Right lobe of liver (tissue), 6 donors: ENCODE measurements at regions not wholly inside any gene's neighbourhood (a gene's known extent, or its start where the extent isn't known, plus 50 kb on each side); places are given as distances from the start of the nearest gene placed in this dataset.

Source experiments
- ATAC-seq, 4 donors: fragments of 200-7000 bp; cut with Tn5 transposase; one replicate each; pipeline ENCODE4 v1.9.1; 2020; ENCODE audit warnings: mild to moderate bottlenecking in 4 of 4, moderate library complexity in 4 of 4
- DNase-seq, 3 donors: peaks; one replicate each; pipeline ENCODE4 v3.0.0-alpha.2; 2020
- H3K27ac ChIP-seq, 3 donors: fragments of 200-600 bp; one replicate each; pipeline ENCODE4 v1.8.0; 2022
- H3K27me3 ChIP-seq, 2 donors: fragments of 200-600 bp; one replicate each; pipeline ENCODE4 v1.8.0; 2022
- H3K36me3 ChIP-seq, 4 donors: fragments of 200-600 bp; sonication (generic) in 1 of 4; one replicate each; pipeline versions ENCODE4 v1.5.1 to v1.8.0; 2017 to 2022; ENCODE audit warnings: control low read depth in 1 of 4
- H3K4me1 ChIP-seq, 4 donors: fragments of 200-600 bp; sonication (generic) in 1 of 4; one replicate each; pipeline versions ENCODE4 v1.5.1 to v1.8.0; 2017 to 2022; ENCODE audit warnings: control low read depth in 1 of 4
- H3K4me3 ChIP-seq, 3 donors: fragments of 200-600 bp; one replicate each; pipeline ENCODE4 v1.8.0; 2022
- H3K9me3 ChIP-seq, 4 donors: fragments of 200-600 bp; sonication (generic) in 1 of 4; one replicate each; pipeline versions ENCODE4 v1.5.1 to v1.8.0; 2017 to 2022; ENCODE audit warnings: control low read depth in 1 of 4
- CTCF ChIP-seq, 4 donors: fragments of 200-600 bp in 3 of 4; fragments of 450-650 bp in 1 of 4; IDR thresholded peaks; one replicate each; pipeline versions ENCODE4 v1.5.1 to v1.8.0; 2016 to 2022; ENCODE audit warnings: antibody characterized with exemption in 4 of 4, mild to moderate bottlenecking in 2 of 4
- POLR2A ChIP-seq: fragments of 450-650 bp; IDR thresholded peaks from one replicate; pipeline ENCODE4 v1.6.1; 2017; ENCODE audit warnings: antibody characterized with exemption, mild to moderate bottlenecking
- whole genome bisulfite sequencing: methylation state at CpG from one replicate; pipeline ENCODE4 v1.1.6; 2018; ENCODE audit warnings: low coverage, low lambda C conversion rate; ENCODE audit not compliant: insufficient coverage; ENCODE audit errors: missing lambda C conversion rate; 5-methylcytosine and 5-hydroxymethylcytosine counted together
- intact Hi-C, 2 donors: fragments of 100-400 bp; cut with DNase I; formaldehyde crosslinking; loops; one replicate each; pipeline versions ENCODE4 v1.11.2 to v1.14.1; 2022
- donor health status: DM: no; HTN: yes; CAD: no.
- donor health status: DM: no; HTN: no; CAD: no.
- donor health status: DM: no; HTN: no; CAD: no.
- donor health status: DM: no; HTN: yes; CAD: no.
- donor health status: DM: no; HTN: yes; CAD: no.

GRCh38 chr4:81826817-81827424, 355.2 kb upstream of the RASGEF1B start:
- no peak for TF ChIP-seq CTCF (IDR thresholded peaks at IDR 0.05)
- no peak for TF ChIP-seq POLR2A

GRCh38 chr4:81826335-81826734, 354.6 kb upstream of the RASGEF1B start:
- WGBS = 75% methylated on average over 1 of the region's 1 CpG
- Histone ChIP-seq H3K27me3 (no peaks in the 10 kb centered on the region), H3K4me3 (no peak overlapping the region), H3K36me3 (no peaks in the 10 kb centered on the region), H3K27ac (no peak overlapping the region), H3K9me3 (no peaks in the 10 kb centered on the region), H3K4me1 (no peaks in the 10 kb centered on the region)
- DNase-seq (no peak), ATAC-seq (no peak)
- no peak for TF ChIP-seq CTCF (IDR thresholded peaks at IDR 0.05)
- no peak for TF ChIP-seq POLR2A
- intact Hi-C loops = no loop called here

More at GRCh38 chr4:81826817-81827424, 355.2 kb upstream of the RASGEF1B start:
- Histone ChIP-seq H3K27me3 (no peaks in the 10 kb centered on the region), H3K4me1 (no peaks in the 10 kb centered on the region), H3K36me3 (no peaks in the 10 kb centered on the region), H3K27ac (no peak overlapping the region), H3K9me3 (no peaks in the 10 kb centered on the region), H3K4me3 (no peak overlapping the region)
- ATAC-seq (no peak), DNase-seq (no peak)
- WGBS = 75% methylated on average over 6 of the region's 6 CpGs
- intact Hi-C loops = no loop called here

GRCh38 chr4:81818385-81818920, 346.7 kb upstream of the RASGEF1B start:
- no peak overlapping the region for H3K4me3 ChIP-seq
- ATAC-seq = no peak
- no peaks in the 10 kb centered on the region for H3K9me3 ChIP-seq
- no peaks in the 10 kb centered on the region for H3K36me3 ChIP-seq
- WGBS = 39% methylated on average over 8 of the region's 8 CpGs
- TF ChIP-seq POLR2A (no peak), CTCF (IDR thresholded peaks at IDR 0.05) (no peak)
- H3K4me1 ChIP-seq = peaks cover 0 to 3% (median 0%) of the 10 kb centered on the region in 4 donors
- intact Hi-C loops = no loop called here
- no peaks in the 10 kb centered on the region for H3K27me3 ChIP-seq
- no peak for DNase-seq
- no peak overlapping the region for H3K27ac ChIP-seq

- Histone ChIP-seq H3K27ac (no peak overlapping the region), H3K36me3 (no peaks in the 10 kb centered on the region), H3K27me3 (no peaks in the 10 kb centered on the region), H3K4me1 (peaks cover 0 to 3% (median 0%) of the 10 kb centered on the region in 4 donors), H3K9me3 (no peaks in the 10 kb centered on the region), H3K4me3 (no peak overlapping the region)
- intact Hi-C loops = no loop called here
- no peak for TF ChIP-seq CTCF (IDR thresholded peaks at IDR 0.05)
- DNase-seq (no peak), ATAC-seq (no peak)
- WGBS = 91% methylated on average over 3 of the region's 3 CpGs
These were observed 344.5 kb upstream of the RASGEF1B start for GRCh38 chr4:81816031-81816761.
